Muscle of back (tissue), 3 donors: ENCODE measurements at regions not wholly inside any gene's neighbourhood (a gene's known extent, or its start where the extent isn't known, plus 50 kb on each side); places are given as distances from the start of the nearest gene placed in this dataset.

Experiments
- DNase-seq, 3 donors: peaks; one replicate each; pipeline versions ENCODE4 v3.0.0 to v3.0.0-alpha.2; 2013

DNA sequence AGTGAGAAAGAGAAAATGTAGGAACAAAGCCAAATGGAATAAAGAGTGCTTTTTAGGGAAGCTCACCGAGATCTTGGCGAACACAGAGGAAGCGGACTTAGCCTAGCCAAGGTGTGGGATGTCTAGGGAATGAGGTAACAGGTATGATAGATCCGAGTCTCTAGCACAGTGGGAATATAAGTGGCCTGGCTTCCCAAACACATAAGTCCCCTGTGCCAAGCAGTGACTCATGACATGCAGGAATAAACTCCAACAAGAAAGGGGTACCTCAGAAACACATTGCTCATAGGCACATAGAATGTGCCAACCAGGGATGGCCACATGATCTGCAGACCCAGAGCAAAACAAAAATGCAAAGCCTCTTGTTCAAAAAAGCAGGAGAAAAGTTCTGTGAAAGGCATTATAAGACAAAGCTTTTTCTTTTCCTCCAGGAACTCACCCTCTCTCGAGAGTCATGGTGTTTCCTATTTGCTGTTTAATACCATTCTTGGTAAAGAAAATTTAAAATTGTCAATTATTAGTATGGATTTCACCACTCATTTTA is 542.5 kb downstream of the GATA3 start:
- DNase-seq = peak in 1 of 3 donors; percentile 3

DNA sequence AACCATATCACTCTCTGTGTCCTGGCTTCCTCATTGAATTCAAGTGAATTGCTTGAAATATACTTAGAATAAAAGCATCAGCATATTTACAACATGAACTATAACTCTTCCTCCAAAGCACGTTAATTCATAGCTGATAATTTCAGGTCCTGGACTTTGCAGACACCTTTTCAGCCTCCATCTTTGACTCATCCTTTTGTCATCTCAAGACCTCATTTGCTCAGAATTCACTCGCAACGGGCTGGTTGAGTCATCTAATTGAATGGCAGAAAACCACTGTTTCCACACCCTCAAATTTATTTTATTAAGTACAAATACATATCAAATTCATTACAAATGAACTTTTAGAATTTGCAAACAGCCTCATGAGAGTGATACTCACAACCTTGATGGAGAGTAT is 545.7 kb downstream of the GATA3 start:
- no peak for DNase-seq

DNA sequence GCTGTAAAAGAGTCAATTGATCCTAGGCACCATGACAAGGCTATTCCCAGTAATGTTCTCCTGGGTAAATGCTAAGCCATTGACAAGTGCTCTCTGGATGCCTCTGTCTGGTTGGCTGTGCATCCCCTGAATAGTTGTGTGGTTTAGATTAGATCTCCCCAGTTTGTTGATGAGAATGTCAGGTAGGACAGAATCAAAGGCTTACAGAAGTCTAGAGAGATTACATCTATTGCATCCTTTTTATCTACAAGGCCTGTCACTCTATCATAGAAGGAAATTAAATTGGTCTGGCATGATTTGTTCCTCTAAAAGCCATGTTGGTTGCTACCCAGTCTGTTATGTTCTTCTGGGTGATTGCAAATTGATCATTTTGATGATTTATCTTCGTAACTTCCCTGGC is 548.3 kb downstream of the GATA3 start:
- no peak for DNase-seq

DNA sequence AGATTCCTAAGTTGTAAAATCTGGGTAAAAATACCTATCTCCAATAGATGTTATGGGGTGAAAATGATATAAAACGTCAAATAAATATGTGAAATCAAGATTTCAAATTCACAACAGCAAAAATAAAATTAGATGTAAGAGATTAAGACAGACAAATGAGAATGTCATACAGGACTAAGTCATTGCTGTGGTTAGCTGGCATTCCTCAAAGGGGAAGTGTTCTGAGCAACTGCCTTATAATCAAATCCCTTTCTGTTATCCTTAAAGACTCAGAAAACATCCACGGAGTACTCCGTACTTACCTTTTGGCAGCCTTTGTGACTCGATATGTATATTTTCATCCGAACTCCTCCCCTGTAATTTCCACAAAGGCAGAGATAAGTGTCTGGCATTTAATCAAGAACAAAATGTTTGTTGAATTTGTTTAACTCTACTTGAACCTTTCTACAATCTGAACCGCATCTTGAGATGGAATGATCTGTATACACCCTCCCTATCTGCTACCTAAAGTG is 559.6 kb downstream of the GATA3 start:
- no peak for DNase-seq

DNA sequence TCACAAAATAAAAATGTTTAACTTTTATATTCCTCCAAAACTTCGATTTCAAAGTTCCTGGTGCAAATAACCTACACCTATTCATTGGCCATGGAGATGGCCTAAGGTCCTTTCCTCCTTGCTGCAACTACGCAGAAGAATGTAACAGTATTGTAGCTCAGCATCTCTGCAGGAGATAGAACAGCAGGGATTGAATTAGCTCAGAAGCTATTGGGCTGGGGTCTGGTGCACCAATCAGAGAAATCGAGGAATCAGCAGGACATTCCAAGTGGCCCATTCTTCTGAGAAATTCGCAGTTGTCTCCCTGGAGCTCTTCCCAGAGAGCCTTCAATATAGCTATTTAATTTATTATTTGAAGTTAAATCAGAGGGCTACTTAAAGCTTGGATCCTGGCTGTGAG is 560.6 kb downstream of the GATA3 start:
- DNase-seq = no peak

DNA sequence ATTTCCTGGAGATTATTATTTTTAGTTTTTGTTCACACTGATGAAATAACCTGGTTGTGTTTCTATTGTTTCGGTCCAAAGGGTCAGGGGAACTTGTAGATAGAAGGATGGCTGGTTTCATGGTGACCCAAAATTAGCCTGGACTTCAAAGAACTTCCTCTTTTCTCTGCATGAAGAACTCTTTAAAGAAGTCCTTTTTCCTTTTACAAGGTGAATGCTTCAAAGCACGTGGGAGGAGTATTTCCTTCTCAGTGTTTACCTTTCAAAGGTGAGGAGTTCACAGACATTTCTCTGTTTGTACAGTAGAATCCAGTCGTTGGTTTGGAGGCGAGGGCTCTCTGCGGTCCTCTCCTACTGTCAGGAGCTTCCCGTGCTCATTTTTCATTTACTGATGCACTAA is 561.7 kb downstream of the GATA3 start:
- no peak for DNase-seq

DNA sequence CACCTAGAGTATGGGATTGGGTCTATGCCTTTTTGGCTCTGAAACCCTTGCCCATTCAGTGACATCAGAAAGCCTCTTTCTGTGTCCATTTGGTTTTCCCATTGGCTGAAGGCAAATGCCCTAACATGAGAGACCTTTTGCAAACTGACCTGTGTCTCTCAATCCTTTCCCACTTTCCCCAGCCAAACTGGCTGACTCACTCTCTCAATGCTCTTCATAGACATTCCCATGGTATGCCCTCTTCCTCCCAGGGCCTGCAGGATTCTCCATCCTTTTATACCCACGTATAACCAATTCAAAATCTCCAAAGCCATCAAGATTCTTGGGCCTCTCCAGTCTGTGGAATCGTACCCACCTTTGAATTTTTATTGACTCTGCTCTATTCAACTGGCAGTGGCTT is 563.3 kb downstream of the GATA3 start:
- no peak for DNase-seq

DNA sequence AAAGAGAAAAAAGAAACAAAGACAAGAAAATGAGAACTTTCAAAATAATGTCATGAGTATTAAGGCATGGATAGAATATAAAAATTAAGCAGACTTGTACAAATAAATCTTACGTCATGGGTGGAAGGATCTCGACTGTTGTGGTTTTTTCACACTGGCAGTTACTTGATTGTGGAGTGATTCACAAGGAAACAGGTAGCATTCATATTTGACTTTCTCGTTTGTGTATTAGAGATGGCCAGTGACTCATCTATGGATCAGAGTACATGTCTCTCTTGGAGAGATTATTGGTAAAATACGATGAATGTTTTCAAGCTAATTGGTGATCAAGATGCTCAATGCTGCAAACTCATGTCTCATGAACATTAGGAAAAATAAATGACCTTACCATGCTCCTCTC is 564.3 kb downstream of the GATA3 start:
- no peak for DNase-seq

DNA sequence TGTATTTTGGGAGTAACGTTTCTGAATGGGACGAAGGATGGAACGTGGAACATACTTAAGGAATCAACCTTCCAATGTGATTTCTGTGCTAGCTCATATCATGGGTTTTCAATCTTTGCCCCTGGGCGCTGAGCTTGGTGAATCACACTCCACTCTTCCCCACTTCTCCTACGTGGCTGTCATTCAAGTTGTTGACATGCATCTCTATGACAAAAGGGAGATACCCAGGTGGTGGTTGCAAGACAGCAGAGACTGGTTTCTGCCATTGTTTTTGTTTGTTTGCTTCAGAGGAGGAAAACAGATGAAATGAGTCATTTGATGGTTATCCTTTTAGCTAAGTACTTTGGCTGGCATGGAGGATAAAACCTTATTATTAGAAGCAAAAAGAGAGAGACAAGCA is 573.9 kb downstream of the GATA3 start:
- no peak for DNase-seq

DNA sequence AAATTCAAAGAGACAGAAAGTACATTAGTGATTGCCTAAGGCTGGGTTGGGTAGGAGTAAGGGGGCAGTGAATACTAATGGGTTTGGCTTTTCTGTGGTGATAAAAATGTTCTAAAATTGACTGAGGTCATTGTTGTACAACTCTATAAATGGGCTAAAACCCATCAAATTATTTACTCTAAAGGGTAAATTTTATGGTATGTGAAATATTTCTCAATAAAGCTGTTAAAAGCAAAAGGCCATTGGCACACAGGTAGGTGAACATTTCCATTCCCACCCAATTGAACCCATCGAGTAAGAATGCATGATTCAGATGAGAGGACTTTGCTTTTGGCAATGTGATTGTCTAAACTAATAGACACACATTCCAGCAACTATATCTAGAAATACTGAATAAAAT is 579.4 kb downstream of the GATA3 start:
- no peak for DNase-seq

DNA sequence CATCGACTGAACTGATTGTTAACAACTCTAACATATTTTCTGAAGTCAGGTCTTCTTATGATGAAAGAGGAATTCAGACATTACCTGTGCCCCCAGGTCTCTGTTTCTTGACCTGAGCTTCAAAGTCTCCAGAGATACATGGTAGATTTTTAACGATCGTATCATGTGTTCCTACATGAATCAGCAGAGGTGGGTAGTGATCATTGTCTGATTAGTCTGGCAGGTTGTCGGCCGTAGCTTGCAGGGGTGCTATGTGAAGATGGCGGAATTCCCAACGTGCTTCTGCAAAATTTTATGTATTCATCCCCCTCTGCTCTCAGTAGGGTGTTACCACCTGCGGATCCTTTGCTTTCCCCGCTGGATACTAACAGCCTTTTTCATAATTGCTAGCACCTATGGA is 581.9 kb downstream of the GATA3 start:
- no peak for DNase-seq

DNA sequence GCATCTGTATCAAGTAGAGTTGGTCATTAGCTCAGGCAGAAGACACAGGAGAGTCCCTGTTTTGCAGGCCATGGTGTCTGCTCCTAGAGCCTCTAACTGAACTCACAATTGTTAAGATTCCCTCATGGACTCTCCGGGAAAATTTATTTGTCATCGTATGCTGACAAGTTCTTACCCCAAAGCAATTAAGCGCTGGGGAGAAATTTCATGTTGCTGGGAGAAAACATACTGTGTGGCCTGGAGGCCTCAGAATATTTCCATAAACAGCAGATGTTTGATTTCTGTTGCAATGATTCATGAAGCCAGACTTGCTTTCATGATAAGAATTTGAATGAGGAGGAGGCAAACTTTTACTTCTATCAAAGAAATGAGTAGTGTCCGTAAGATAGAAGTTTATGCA is 583.2 kb downstream of the GATA3 start:
- DNase-seq = peak; percentile 27 to 43 (median 34)

DNA sequence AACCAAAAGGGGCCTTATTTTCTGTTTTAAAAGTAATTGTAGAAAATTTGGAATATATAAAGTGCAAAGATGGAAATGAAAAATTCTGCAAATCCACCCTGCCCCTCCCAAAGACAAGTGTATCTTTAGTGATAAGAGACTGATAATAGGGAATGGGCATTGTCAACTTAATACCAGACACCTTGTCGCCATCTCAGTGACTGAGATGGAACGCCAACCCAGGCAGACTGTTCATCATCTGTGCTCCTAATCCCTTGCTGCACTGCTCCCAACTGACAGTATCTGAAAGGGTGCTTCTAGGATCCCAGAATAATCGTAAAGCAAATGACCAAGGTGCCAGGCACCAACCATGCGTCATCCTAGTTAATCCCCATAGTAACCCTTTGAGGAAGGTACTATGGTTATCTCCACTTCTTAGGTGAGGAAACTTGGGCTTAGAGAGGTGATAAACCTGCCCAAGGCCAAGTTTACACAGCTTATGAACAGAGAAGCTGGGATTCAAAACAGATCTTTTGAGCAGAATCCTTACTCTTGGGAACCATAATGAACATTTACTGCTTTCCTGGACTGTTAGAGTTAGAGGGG is 583.7 kb downstream of the GATA3 start:
- no peak for DNase-seq

DNA sequence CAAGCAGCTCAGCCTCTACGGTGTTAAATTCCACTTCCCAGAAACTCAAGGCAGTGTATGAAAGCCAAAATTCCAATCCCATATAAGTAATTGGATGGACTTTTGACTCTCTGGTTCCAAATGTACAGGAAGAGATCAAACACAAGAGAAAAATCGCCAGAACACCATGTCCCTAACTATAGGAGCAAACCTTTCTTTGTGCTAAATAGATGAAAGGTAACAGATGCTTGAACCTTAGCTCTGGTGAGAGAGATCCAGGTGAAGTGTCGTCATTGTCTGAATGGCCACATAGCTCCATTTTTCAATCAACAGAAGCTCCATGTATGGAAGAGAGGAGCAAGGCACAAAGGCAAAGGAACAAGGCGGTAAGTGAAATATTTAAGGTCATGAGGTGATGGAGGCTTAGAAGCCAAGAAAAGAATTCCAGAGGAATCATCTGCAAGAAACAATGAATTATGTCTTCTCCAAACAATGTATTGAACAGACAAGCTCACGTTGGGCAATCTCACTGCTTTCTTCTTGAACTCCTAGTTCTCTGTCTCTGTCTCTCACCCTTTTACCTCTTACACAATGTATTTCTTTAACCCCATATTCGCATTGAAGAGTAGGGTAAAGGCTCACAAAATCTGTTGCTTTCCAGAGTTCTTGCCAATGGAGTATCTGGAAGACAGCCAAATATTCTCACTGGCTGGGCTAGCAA is 585.1 kb downstream of the GATA3 start:
- DNase-seq = peak; percentile 49 to 68 (median 65)

DNA sequence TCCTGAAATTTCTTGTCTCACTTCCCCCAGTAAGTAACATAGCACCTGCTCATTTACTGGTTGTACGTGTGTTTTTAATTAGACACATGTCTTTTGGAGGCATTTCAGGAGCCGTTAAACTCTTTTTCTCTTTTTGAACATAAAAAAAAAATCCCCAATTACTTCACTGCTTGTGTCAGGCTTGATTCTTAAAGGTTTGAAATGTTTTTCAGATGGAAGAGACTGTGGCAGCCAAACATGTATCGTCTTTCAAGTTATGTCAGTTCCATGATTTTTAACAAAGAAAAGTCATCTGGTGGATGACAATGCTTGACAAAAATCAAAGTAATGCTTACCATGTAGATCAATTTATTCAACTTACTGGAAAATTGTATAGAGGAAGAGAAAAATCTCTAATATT is 585.8 kb downstream of the GATA3 start:
- peak; percentile 22 to 52 (median 26) for DNase-seq

DNA sequence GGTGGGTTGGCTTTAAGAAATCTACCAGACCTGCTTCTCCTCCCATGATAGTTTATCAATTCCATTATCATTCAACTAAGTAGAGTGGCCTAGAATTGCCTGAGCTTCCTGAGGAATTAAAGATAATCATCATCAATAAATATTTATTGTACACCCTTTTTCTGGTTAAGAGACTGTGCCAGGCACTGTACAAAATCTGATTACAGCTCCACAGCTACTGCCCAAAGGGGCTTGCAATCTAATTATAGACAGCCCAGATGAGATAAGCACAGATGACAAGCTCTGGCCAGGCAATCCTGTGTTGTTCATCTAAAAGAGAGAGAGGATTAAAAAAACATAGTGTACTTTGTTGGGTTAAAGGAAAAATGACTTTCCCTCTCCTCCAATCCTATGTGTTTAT is 586.4 kb downstream of the GATA3 start:
- DNase-seq = peak in 1 of 3 donors; percentile 3

DNA sequence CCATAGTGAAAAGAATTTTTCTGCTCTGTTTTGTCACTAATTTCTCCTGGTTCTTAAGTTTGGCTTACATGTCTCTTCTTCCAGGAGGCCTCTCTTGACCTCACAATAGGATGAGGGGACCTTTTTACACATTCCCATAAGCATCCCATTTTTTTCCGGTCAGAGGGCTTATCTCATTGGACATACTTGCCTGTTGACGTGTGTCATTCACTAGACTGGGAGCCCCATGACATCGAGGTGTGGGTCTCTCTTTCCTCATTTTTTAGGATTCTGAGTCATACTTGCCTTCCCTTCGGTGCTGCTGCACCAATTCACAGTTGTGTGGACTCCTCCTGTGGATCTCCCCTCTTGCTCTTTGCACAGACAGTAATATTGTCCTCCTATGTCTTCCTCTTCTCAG is 601.8 kb downstream of the GATA3 start:
- no peak for DNase-seq

DNA sequence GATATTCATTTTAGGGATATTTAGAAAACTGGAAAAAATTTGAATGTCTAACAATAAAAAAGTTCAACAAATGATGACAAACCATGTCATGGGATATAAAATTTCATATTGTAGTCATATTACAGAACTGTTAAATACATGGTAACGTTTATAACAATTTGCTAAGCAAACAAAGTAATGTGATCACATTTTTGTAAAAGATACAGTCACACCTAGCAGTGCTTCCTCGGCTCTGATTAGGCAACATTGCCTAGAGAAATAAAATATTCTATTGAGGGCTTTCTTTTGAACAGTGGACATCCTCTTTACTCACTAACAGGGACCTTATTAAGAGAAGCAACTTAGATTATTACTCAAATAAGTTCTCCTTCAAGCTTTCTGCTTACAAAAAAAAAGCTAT is 605.5 kb downstream of the GATA3 start:
- no peak for DNase-seq

DNA sequence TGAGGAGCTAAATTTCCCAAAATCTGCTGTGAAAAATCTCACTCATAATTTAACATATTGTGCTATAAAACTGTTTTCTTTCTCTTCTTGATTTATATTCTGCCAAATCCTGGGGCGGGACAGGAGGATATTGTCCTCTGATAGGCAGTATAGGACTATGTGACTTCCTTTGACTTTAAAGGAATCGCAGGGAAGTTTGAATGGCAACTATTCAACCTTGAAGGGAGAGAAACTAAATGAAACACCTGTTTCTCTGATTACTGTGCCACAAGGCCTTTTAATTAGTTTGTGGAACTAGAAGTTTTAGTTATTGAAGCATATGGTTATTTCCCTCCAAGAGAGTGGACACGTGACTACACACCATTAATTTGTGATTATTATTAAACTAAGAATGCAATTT is 607.4 kb downstream of the GATA3 start:
- DNase-seq = no peak

DNA sequence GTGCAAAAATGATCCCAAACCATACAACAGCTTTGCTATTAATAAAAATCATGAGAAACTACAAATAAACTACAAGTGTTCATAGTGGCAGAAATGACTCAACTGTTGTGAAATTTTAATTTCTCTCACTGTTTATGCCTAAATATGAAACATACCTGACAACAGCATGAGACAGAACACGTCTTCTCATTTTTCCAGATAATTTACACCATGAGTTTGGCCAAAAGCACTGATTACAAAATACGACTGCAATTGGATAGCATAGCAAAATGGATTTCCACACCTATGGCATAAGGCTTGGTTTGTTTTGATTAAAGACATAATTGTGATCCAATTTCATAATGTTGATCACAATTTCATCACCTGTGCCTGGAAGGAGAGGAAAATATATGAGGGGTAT is 608.6 kb downstream of the GATA3 start:
- no peak for DNase-seq

DNA sequence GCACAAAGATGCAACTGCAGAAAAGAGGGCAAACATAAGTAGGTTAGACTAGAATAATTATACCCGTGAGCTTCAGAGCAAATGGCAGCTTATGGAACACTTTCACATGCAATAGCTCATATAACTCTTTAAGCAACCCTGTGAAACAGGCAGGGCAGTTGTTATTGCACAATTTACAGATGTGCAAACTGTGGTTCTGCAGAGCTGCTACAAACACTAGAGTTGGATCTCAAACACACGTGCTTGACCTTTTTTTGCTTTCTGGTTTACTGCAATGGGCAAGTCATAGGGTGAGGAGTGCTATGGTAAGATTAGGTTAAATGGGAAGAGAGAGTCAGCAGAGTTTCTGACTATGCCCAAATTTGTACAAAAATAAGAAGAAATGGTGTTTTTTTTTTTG is 610.8 kb downstream of the GATA3 start:
- DNase-seq = no peak

DNA sequence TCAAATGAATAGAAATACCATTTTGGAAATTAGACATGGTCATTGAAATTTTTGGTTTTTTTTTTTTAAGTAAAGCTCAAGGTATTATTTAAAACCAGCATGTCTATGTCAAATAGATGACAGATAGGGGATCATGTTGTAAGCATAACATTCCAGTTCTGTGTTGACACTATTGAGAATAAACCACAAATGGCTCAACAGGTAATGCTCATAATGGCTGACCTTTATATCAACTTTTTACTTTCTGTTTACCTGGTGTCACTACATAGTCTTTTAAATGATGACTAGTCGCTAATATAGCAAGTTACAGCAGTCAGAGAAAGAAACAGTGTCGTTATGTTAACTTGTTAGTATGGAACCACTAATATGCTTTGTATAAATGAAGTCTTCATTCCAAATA is 616.0 kb downstream of the GATA3 start:
- no peak for DNase-seq

DNA sequence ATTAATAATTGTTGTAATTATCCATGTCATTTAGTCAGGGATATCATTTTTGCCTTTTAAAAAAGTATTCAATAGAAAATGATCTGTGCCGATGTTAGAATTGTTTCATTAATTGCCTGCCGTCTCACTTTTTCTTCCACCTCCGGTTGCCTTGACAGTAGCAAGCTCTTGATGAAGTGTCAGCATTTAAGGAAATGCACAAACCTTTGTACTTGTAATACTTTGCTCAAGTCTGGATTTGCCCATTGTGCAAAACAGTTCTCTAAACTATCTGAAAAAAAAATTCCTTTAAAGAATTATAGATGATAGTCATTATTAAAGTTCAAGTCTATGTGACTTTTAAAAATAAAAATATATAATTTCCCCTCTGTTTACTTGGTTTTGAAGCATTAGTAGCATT is 619.7 kb downstream of the GATA3 start:
- DNase-seq = no peak

DNA sequence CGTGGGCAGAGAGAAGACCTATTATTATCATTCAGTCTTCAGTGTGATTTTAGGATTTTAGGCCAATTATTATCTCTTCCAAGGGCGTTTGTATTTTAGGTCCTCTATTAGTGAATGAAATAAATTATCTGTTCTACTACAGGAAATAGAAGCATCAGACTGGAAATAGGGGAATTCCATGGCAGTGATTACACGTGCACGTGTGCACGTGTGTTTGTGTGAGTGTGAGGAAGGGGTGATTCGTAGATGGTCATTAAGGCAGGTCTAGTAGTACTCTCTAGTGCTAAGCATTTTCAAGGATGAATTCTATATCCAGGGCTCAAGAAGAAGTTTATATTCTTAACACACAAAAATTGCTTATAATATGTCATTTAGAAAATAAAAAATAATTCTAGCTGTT is 623.2 kb downstream of the GATA3 start:
- DNase-seq = no peak
